ENCODE measurements at regions not wholly inside any gene's neighbourhood (a gene's known extent, or its start where the extent isn't known, plus 50 kb on each side); places are given as distances from the start of the nearest gene placed in this dataset.
A peak's percentile ranks its signal among the peaks of the same experiment; 100 is the strongest.

DNA sequence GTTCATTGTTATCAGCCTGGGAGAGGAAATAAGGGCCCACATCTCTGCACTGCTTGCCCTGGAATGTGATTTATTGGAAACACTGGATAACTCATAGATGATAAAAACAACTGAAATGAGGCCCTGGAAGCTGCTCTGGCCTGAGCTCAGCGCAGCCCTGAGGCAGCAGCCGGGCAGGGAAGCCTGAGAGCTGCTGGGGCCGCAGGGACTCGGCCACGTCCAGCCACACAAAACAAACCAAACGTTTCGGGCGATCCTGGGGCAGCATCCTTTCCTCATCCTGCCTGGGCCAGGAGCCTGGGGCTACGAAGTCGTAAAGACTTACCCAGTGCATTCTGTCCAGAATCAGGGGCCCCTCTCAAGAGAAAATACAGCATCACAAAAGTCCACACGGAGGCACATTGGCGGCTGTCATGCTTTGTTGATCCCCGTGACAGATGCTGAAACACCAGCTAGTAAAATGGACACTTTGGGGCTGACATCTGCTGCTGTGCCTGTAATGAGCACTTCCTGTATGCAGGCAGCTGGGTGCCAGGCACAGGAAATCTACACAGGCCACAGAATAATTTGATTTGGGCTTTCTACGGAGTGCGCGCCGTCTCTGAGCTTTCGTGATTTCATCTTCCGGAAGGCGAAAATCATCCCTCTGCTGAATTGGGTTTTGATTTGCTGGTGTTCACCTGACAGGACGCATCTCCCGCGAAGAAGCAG lies 250.6 kb downstream of the EIPR1 start:
- peaks cover 9% of the 10 kb centered on the region for H3K4me1 ChIP-seq (ENCODE audit: insufficient read depth, low read length)
- H3K27ac Mint-ChIP-seq, result peak overlapping the region; percentile 75
- peaks cover 6% of the 10 kb centered on the region for H3K4me1 Mint-ChIP-seq (ENCODE audit: low read depth)
- H3K4me3 Mint-ChIP-seq, result peak overlapping the region; percentile 46
- H3K27me3 Mint-ChIP-seq, result no peaks in the 10 kb centered on the region
- no peaks in the 10 kb centered on the region for H3K27me3 ChIP-seq (ENCODE audit: control insufficient read depth in 1 of 2, insufficient read depth in 2 of 2, low read length in 2 of 2)
- no peak overlapping the region for H3K27ac ChIP-seq (ENCODE audit: low read depth in 1 of 2, low read length in 2 of 2)
- DNase-seq (peak in 6 of 14 experiments; percentile 2 to 38 (median 19)), ATAC-seq (ENCODE audit: poor library complexity) (peak; percentile 68)
- H3K36me3 ChIP-seq (ENCODE audit: insufficient read depth, low read length), result no peaks in the 10 kb centered on the region
- no peaks in the 10 kb centered on the region for H3K36me3 Mint-ChIP-seq (ENCODE audit: low read depth)
- peak overlapping the region; percentile 14 for H3K4me3 ChIP-seq (ENCODE audit: low read length)
- CTCF ChIA-PET, result no interaction called here
- intact Hi-C loops (cut with DNase I, micrococcal nuclease), result no loop called here
- no peaks in the 10 kb centered on the region for H3K9me3 Mint-ChIP-seq
- POLR2A ChIA-PET, result no interaction called here
- H3K9me3 ChIP-seq (ENCODE audit: control insufficient read depth in 1 of 2, insufficient read depth in 1 of 2, low read length in 2 of 2), result no peaks in the 10 kb centered on the region
- TF ChIP-seq, protein P1, sequence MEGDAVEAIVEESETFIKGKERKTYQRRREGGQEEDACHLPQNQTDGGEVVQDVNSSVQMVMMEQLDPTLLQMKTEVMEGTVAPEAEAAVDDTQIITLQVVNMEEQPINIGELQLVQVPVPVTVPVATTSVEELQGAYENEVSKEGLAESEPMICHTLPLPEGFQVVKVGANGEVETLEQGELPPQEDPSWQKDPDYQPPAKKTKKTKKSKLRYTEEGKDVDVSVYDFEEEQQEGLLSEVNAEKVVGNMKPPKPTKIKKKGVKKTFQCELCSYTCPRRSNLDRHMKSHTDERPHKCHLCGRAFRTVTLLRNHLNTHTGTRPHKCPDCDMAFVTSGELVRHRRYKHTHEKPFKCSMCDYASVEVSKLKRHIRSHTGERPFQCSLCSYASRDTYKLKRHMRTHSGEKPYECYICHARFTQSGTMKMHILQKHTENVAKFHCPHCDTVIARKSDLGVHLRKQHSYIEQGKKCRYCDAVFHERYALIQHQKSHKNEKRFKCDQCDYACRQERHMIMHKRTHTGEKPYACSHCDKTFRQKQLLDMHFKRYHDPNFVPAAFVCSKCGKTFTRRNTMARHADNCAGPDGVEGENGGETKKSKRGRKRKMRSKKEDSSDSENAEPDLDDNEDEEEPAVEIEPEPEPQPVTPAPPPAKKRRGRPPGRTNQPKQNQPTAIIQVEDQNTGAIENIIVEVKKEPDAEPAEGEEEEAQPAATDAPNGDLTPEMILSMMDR (IDR thresholded peaks at IDR 0.05), result no peak

DNA sequence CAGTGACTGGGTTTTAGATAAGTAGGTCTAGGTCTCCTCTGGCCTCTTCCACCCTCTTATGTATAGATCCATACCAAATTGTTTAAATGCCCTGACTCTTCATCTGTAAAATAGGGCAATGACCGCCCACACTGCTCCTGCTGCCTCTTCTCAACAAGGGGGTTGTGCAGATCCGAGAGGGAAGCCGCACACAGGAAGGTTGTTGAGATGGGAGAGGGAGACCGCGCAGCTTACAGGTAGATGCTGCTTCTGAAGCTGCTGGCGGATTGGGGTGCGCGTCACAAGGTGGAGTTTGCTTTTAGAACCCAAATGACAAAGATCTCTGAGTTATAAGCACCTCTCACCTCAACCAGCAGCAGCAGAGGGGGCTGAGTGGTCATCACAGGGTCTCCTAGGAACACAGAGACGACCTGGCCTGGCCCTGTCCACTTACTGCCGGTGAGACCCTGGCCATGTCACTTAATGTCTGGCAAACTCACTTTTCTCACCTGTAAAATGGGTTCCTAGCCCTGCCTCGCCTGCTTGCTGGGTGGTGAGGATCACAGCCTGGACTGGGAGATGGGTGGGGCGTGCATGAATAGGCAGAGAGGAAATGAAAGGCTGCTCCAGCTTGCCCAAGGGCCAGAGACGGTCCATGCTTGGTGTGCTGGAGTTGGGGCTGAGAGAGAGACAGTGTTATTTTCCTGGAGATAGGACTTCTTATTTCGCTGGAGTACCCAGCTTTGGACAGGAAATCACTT lies 251.3 kb downstream of the EIPR1 start:
- TF ChIP-seq, protein P1 (IDR thresholded peaks at IDR 0.05), result no peak
- intact Hi-C loops (cut with DNase I, micrococcal nuclease), result no loop called here
- H3K27ac ChIP-seq (ENCODE audit: low read depth in 1 of 2, low read length in 2 of 2), result no peak overlapping the region
- no peaks in the 10 kb centered on the region for H3K9me3 Mint-ChIP-seq
- no peak overlapping the region for H3K4me3 Mint-ChIP-seq
- no peaks in the 10 kb centered on the region for H3K36me3 Mint-ChIP-seq (ENCODE audit: low read depth)
- H3K27me3 Mint-ChIP-seq, result no peaks in the 10 kb centered on the region
- POLR2A ChIA-PET, result no interaction called here
- no peaks in the 10 kb centered on the region for H3K27me3 ChIP-seq (ENCODE audit: control insufficient read depth in 1 of 2, insufficient read depth in 2 of 2, low read length in 2 of 2)
- peaks cover 6% of the 10 kb centered on the region for H3K4me1 Mint-ChIP-seq (ENCODE audit: low read depth)
- CTCF ChIA-PET, result no interaction called here
- ATAC-seq (ENCODE audit: poor library complexity) (no peak), DNase-seq (peak in 1 of 14 experiments; percentile 21)
- H3K9me3 ChIP-seq (ENCODE audit: control insufficient read depth in 1 of 2, insufficient read depth in 1 of 2, low read length in 2 of 2), result no peaks in the 10 kb centered on the region
- peaks cover 9% of the 10 kb centered on the region for H3K4me1 ChIP-seq (ENCODE audit: insufficient read depth, low read length)
- no peaks in the 10 kb centered on the region for H3K36me3 ChIP-seq (ENCODE audit: insufficient read depth, low read length)
- H3K4me3 ChIP-seq (ENCODE audit: low read length), result no peak overlapping the region
- no peak overlapping the region for H3K27ac Mint-ChIP-seq

DNA sequence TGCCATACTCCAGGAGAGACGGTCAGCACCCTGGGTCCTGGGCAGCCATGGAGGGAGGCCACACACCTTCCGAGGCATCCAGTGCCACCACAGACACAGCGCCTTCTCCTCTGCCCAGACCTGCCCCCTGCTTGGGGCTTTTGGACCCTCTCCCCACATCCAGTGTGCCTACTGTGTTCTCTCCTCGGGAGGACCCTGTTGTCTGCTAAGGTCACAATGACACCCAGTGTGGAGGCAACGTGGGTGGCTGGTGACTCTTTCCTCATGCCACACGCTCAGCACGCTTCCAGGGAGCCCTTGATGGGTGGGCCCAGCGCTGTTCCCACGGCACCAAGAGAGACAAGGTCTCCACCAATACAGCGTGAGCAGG lies 251.9 kb downstream of the EIPR1 start:
- Histone ChIP-seq H3K4me3 (ENCODE audit: low read length) (no peak overlapping the region), H3K27me3 (ENCODE audit: control insufficient read depth in 1 of 2, insufficient read depth in 2 of 2, low read length in 2 of 2) (no peaks in the 10 kb centered on the region), H3K36me3 (ENCODE audit: insufficient read depth, low read length) (no peaks in the 10 kb centered on the region), H3K27ac (ENCODE audit: low read depth in 1 of 2, low read length in 2 of 2) (no peak overlapping the region), H3K9me3 (ENCODE audit: control insufficient read depth in 1 of 2, insufficient read depth in 1 of 2, low read length in 2 of 2) (no peaks in the 10 kb centered on the region), H3K4me1 (ENCODE audit: insufficient read depth, low read length) (peaks cover 9% of the 10 kb centered on the region)
- H3K36me3 Mint-ChIP-seq (ENCODE audit: low read depth), result no peaks in the 10 kb centered on the region
- H3K27ac Mint-ChIP-seq, result no peak overlapping the region
- H3K4me3 Mint-ChIP-seq, result no peak overlapping the region
- CTCF ChIA-PET, result no interaction called here
- intact Hi-C loops (cut with DNase I, micrococcal nuclease), result no loop called here
- ATAC-seq (ENCODE audit: poor library complexity) (no peak), DNase-seq (no peak)
- no peaks in the 10 kb centered on the region for H3K9me3 Mint-ChIP-seq
- no peaks in the 10 kb centered on the region for H3K27me3 Mint-ChIP-seq
- POLR2A ChIA-PET, result no interaction called here
- TF ChIP-seq, protein P1 (IDR thresholded peaks at IDR 0.05), result no peak
- peaks cover 6% of the 10 kb centered on the region for H3K4me1 Mint-ChIP-seq (ENCODE audit: low read depth)

All from CD4-positive, alpha-beta T cell (primary cell).